ENCODE measurements at regions not wholly inside any gene's neighbourhood (a gene's known extent, or its start where the extent isn't known, plus 50 kb on each side); places are given as distances from the start of the nearest gene placed in this dataset.

GRCh38 chr10:10333622-10334021, 684.0 kb upstream of the CELF2 start:
- no peak for DNase-seq (ENCODE audit: low read depth in 2 of 3, low spot score in 2 of 3)

GRCh38 chr10:10338339-10338738, 679.3 kb upstream of the CELF2 start:
- no peak for DNase-seq (ENCODE audit: low read depth in 2 of 3, low spot score in 2 of 3)

GRCh38 chr10:10346390-10347150, 671.1 kb upstream of the CELF2 start:
- DNase-seq (ENCODE audit: low read depth in 2 of 3, low spot score in 2 of 3): no peak

- no peak for DNase-seq (ENCODE audit: low read depth in 2 of 3, low spot score in 2 of 3)
These were observed 667.6 kb upstream of the CELF2 start for GRCh38 chr10:10350050-10350449.

GRCh38 chr10:10351451-10351850, 666.2 kb upstream of the CELF2 start:
- DNase-seq (ENCODE audit: low read depth in 2 of 3, low spot score in 2 of 3): no peak

- DNase-seq (ENCODE audit: low read depth in 2 of 3, low spot score in 2 of 3): no peak
These were observed 664.3 kb upstream of the CELF2 start for GRCh38 chr10:10353326-10353868.

- DNase-seq (ENCODE audit: low read depth in 2 of 3, low spot score in 2 of 3): no peak
These were observed 658.4 kb upstream of the CELF2 start for GRCh38 chr10:10359263-10359662.

GRCh38 chr10:10361301-10361885, 656.3 kb upstream of the CELF2 start:
- no peak for DNase-seq (ENCODE audit: low read depth in 2 of 3, low spot score in 2 of 3)

GRCh38 chr10:10362800-10363199, 654.9 kb upstream of the CELF2 start:
- DNase-seq (ENCODE audit: low read depth in 2 of 3, low spot score in 2 of 3): no peak

- DNase-seq (ENCODE audit: low read depth in 2 of 3, low spot score in 2 of 3): no peak
These were observed 654.5 kb upstream of the CELF2 start for GRCh38 chr10:10363217-10363616.

- no peak for DNase-seq (ENCODE audit: low read depth in 2 of 3, low spot score in 2 of 3)
These were observed 652.8 kb upstream of the CELF2 start for GRCh38 chr10:10364902-10365301.

- DNase-seq (ENCODE audit: low read depth in 2 of 3, low spot score in 2 of 3): no peak
These were observed 652.0 kb upstream of the CELF2 start for GRCh38 chr10:10365676-10366075.

GRCh38 chr10:10366836-10367235, 650.8 kb upstream of the CELF2 start:
- no peak for DNase-seq (ENCODE audit: low read depth in 2 of 3, low spot score in 2 of 3)

- DNase-seq (ENCODE audit: low read depth in 2 of 3, low spot score in 2 of 3): no peak
These were observed 650.4 kb upstream of the CELF2 start for GRCh38 chr10:10367264-10367663.

GRCh38 chr10:10368951-10369576, 648.6 kb upstream of the CELF2 start:
- DNase-seq (ENCODE audit: low read depth in 2 of 3, low spot score in 2 of 3): no peak

- no peak for DNase-seq (ENCODE audit: low read depth in 2 of 3, low spot score in 2 of 3)
These were observed 631.8 kb upstream of the CELF2 start for GRCh38 chr10:10385831-10386230.

- no peak for DNase-seq (ENCODE audit: low read depth in 2 of 3, low spot score in 2 of 3)
These were observed 628.5 kb upstream of the CELF2 start for GRCh38 chr10:10389182-10389581.

GRCh38 chr10:10392511-10392910, 625.2 kb upstream of the CELF2 start:
- DNase-seq (ENCODE audit: low read depth in 2 of 3, low spot score in 2 of 3): no peak

GRCh38 chr10:10394933-10395658, 622.6 kb upstream of the CELF2 start:
- no peak for DNase-seq (ENCODE audit: low read depth in 2 of 3, low spot score in 2 of 3)

- DNase-seq (ENCODE audit: low read depth in 2 of 3, low spot score in 2 of 3): no peak
These were observed 621.1 kb upstream of the CELF2 start for GRCh38 chr10:10396601-10397000.

GRCh38 chr10:10397906-10398305, 619.8 kb upstream of the CELF2 start:
- DNase-seq (ENCODE audit: low read depth in 2 of 3, low spot score in 2 of 3): no peak

Data from hematopoietic multipotent progenitor cell (in vitro differentiated cells).